Cardiac muscle cell (in vitro differentiated cells and primary cell): ENCODE measurements at regions not wholly inside any gene's neighbourhood (a gene's known extent, or its start where the extent isn't known, plus 50 kb on each side); places are given as distances from the start of the nearest gene placed in this dataset.
A peak's percentile ranks its signal among the peaks of the same experiment; 100 is the strongest.
"Not testable (repeated sequence)": the region's sequence is repeated elsewhere in the genome, so short reads cannot be mapped to it uniquely, and the experiment has no call there.

Source experiments
- DNase-seq, 2 donors: peaks; one replicate each; pipeline versions ENCODE4 v3.0.0 to v3.0.0-alpha.2; 2010 to 2017; ENCODE audit warnings: low read depth in 1 of 2, low spot score in 1 of 2
- H3K27ac ChIP-seq: fragments of 200-600 bp; sonication (generic); 2 replicates; pipeline ENCODE4 v1.5.1; 2016
- H3K27me3 ChIP-seq: fragments of 200-600 bp; sonication (generic); 2 replicates; pipeline ENCODE4 v1.6.0; 2016; ENCODE audit warnings: control low read depth
- H3K36me3 ChIP-seq: fragments of 200-600 bp; sonication (generic); 2 replicates; pipeline ENCODE4 v1.5.1; 2016; ENCODE audit warnings: control low read depth
- H3K4me1 ChIP-seq: fragments of 200-600 bp; sonication (generic); 2 replicates; pipeline ENCODE4 v1.8.1; 2017; ENCODE audit warnings: low read depth, mild to moderate bottlenecking, mixed run types
- H3K4me3 ChIP-seq: fragments of 200-600 bp; sonication (generic); 2 replicates; pipeline ENCODE4 v1.5.1; 2016; ENCODE audit warnings: mild to moderate bottlenecking
- H3K9me3 ChIP-seq: fragments of 200-600 bp; sonication (generic); 2 replicates; pipeline ENCODE4 v1.5.1; 2017; ENCODE audit warnings: low read depth, mild to moderate bottlenecking, control low read depth
- CTCF ChIP-seq: IDR thresholded peaks from 2 replicates; pipeline ENCODE4 v1.5.1; 2012; ENCODE audit warnings: low read depth, mild to moderate bottlenecking, low read length

GRCh38 chr6:68497927-68498326 is 137.2 kb upstream of the ADGRB3 start:
- Histone ChIP-seq H3K36me3 (no peaks in the 10 kb centered on the region), H3K27me3 (no peaks in the 10 kb centered on the region), H3K27ac (no peak overlapping the region), H3K4me1 (no peaks in the 10 kb centered on the region), H3K4me3 (no peak overlapping the region), H3K9me3 (no peaks in the 10 kb centered on the region)
- DNase-seq = no peak
- TF ChIP-seq CTCF = no peak

GRCh38 chr6:68494880-68495279 is 140.2 kb upstream of the ADGRB3 start:
- H3K27me3 ChIP-seq, DNase-seq, H3K27ac ChIP-seq, H3K36me3 ChIP-seq, H3K4me3 ChIP-seq, H3K4me1 ChIP-seq, H3K9me3 ChIP-seq: not testable (repeated sequence)

GRCh38 chr6:68476611-68477010 is 158.5 kb upstream of the ADGRB3 start:
- Histone ChIP-seq H3K4me1 (no peaks in the 10 kb centered on the region), H3K36me3 (no peaks in the 10 kb centered on the region), H3K4me3 (no peak overlapping the region), H3K27ac (no peak overlapping the region), H3K27me3 (no peaks in the 10 kb centered on the region), H3K9me3 (no peaks in the 10 kb centered on the region)
- no peak for DNase-seq
- TF ChIP-seq CTCF = no peak

- no peak for TF ChIP-seq CTCF
- Histone ChIP-seq H3K4me3 (no peak overlapping the region), H3K36me3 (no peaks in the 10 kb centered on the region), H3K27ac (no peak overlapping the region), H3K4me1 (no peaks in the 10 kb centered on the region), H3K27me3 (no peaks in the 10 kb centered on the region), H3K9me3 (no peaks in the 10 kb centered on the region)
- DNase-seq = no peak
Observed at GRCh38 chr6:68473433-68474210, 161.5 kb upstream of the ADGRB3 start.

GRCh38 chr6:68468244-68468884 is 166.7 kb upstream of the ADGRB3 start:
- H3K4me1 ChIP-seq = no peaks in the 10 kb centered on the region
- H3K27ac ChIP-seq = no peak overlapping the region
- TF ChIP-seq CTCF = no peak
- no peaks in the 10 kb centered on the region for H3K9me3 ChIP-seq
- peak in 1 of 2 donors; percentile 0 for DNase-seq
- H3K36me3 ChIP-seq = no peaks in the 10 kb centered on the region
- no peaks in the 10 kb centered on the region for H3K27me3 ChIP-seq
- H3K4me3 ChIP-seq = no peak overlapping the region

GRCh38 chr6:68458447-68458846 is 176.6 kb upstream of the ADGRB3 start:
- no peaks in the 10 kb centered on the region for H3K9me3 ChIP-seq
- H3K4me3 ChIP-seq = no peak overlapping the region
- no peak for TF ChIP-seq CTCF
- no peaks in the 10 kb centered on the region for H3K27me3 ChIP-seq
- H3K4me1 ChIP-seq = no peaks in the 10 kb centered on the region
- no peak overlapping the region for H3K27ac ChIP-seq
- DNase-seq = no peak
- H3K36me3 ChIP-seq = no peaks in the 10 kb centered on the region
